ENCODE measurements at regions not wholly inside any gene's neighbourhood (a gene's known extent, or its start where the extent isn't known, plus 50 kb on each side); places are given as distances from the start of the nearest gene placed in this dataset.

DNA sequence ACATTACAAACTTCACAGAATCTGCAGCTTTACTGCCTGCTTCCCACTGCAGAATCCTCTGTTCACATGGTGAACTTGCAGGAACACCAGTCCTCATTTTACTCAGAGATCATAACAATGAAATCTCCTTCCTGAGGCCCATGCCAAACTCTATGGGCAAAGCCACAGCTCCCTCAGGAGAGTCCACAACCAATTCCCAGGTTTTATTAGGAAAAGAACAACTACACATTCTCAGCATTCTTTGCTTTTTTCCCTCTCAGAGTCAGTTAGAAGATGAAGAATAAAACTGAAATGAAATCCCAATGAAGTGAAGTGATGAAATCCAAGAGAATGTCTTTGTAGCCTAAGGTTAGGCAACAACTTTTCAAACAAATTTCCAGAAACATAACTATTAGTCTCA, 233.7 kb downstream of the DSEL start:
- DNase-seq, result no peak

DNA sequence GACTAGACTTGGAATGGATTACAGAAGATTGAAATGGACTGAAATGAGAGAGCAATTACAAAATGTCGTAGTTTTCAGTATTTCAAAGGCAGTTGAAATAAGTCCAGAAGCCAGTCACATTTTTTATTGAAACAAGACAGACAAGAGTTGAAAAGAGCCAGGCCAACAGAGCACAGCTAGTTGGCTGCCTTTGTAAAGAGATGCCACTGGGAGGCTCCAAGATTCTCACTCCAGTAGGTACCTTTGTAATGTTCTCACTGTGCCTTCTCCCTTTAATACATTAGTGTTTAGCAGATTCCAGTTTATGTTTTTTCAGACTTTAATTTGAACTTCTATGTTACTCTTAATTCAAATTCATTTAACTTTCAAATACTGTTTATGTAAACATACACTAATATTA, 234.8 kb downstream of the DSEL start:
- no peak for DNase-seq

DNA sequence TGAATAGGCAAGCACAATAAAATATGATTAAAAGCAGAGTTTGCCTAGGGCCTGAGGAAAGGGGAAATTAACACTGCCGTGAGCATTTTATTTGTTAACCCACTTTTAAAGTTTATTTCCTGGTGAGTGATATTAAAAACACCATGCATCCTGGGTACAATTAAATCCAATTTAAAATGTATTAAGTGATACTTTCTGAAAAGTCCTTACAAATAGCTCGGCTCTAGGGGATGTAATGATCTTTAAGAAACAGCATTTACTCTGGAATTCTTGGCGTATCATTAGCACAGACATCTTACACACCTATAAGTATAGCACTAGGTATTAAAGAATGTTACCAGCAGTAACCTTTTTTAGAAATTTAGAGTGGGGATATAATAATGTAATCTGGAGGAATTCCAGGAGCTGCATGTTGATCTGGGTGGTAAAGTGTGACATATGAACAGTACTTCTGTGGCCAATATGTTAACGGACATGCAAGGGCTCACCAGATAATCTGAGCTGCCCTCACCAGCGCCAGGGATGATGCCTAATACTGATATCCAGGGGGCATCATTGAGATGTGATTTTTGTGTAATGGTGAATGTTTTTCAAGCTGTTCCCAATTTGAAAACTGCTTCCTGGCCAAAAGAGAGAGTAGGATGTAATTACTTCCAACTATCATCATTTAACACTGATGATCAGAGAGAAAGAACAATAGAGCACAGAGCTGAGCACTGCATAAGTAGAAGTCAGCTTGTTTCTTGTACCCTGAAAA, 235.9 kb downstream of the DSEL start:
- DNase-seq, result no peak

DNA sequence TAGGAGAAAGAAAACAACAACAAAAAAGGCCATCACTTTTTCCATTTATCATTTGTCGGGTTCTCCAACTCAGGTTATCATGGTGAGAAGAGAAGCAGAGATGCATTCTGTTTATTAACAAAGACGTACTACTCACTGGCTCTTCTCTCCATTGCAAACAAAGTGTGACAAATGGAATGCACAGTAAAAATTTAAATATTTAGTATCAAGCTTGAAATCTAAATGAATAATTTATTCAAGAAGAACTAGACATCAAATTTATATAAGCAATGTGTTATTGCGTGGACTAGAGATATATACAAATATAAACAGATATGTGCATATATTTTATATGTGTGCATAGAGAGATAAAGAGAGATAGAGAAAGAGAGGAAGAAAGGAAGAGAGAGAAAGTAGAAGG, 236.5 kb downstream of the DSEL start:
- no peak for DNase-seq

DNA sequence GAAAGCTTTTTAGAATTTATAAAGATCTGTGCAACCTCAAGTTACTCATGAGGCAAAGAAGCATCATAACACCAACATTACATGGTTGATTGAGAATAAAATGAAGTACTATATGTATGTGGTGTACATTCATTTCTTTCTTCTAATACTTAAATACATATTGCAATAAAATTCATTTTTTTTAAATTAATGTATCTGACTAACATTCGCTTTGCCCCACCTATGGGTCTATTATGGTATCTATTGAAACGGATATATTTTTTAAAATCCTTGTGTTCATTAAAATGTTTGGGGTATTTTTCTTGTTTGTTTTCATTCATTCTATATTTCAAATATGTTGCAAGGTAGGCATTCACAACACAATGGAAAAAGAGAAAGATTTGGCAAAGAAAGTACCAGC, 237.5 kb downstream of the DSEL start:
- no peak for DNase-seq

DNA sequence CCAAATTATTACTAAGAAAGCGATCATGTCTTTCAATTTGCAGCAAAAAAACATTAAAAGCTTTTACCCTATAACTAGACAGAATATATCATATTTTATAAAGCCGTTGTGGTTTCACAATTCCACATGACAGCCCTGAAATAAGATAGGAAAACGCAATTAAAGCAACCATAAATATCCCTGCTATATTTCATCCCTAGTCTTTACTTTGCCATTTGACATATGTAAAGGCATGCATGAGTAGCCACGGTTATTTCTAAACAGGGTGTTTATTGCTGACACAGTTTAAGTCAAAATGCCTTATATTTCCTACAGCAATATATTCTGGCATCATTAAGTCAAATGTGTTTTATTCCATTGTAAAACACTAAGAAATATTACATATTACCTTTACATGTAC, 239.9 kb downstream of the DSEL start:
- no peak for DNase-seq

DNA sequence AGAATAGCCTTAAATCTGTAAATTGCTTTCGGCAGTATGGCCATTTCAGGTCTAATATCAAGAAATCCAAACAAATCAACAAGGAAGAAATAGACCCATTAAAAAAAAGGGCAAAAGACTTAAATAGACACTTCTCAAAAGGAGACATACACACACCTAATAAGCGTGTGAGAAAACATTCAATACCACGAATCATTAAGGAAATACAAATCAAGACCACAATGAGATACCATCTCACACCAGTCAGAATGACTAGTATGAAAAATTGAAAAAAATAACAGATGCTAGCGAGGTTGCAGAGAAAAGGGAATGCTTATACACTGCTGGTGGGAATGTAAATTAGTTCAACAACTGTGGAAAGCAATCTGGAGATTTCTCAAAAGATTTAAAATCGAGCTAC, 243.2 kb downstream of the DSEL start:
- DNase-seq, result no peak

DNA sequence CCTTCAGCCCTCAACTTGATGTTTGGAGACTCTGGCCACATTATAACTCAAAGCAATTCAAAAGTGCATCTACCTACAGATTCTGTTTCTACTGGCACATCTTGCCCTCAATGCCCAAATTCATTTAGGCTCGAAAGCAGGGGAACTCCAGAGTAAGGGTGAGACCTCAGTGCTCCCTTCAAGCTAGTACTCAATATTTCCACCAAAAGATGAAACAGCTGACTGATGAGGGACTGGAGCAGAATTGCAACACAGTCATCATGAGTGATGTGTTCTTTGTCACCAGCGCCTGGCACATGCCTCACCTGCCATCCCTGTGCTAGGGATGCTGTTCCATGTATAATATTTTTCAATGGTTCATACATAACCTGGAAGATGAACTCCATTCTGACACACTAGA, 247.3 kb downstream of the DSEL start:
- no peak for DNase-seq

DNA sequence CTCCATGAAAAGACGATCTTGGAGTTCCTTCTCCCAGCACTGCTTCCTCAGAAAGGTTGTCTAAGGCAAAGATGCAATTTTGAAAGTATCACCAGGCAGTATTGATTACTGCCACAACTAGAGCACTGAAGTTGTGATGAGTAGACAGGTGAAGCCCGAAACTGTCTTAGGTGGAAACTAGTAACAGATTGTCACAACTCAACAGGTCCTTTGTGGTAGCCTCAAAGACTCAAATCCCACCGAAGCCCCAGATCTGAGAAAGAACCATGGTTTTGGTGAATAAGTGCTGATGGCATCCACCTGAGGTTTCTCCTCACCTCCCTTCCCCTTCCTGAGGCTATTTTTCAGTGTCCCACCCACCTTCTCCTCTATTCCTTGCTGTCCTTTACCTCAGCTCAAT, 248.0 kb downstream of the DSEL start:
- no peak for DNase-seq

DNA sequence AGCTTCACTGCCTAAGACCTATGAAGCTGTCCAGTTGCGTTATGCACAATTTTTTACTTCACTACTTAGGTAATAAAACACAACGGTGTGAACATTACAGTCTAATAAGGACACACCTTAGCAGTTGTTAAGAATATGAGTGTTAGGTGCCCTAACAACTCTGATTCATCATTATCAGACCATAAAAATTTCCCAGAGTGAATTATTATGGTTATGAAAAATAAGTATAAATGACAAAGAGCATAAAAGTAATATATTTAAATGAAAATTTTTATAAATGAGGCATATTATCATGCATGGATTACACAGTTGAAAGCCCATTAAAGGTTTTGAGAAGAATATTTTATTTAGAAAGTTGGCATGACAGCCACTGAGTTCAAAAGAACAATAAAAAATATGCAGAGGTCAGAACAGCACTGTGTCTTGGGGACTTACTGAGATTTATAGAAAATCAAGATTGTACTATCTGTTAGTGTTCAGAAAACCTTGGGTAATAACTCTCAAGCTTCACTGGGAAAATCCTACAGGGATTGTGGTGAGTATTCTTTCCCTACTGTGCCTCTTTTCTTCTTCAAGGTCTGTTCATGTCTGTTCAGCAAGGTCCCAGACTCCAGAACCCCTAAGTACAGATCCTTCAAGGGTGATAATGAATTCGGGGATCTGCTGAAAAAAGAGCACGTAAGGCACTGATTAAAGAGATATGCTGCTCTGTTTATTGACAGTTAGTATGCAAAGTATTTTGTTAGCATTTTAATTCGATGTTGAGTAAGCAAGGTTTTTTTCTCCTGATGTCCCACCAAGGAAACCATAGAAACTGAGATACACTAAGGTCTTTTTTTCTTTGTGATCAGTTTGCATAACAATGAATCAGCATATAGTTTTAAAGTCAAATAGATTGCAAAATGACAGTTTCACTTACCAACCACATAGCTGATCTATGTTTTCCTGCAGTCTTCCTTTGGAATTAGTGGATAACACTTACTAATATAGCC, 250.0 kb downstream of the DSEL start:
- DNase-seq, result no peak

DNA sequence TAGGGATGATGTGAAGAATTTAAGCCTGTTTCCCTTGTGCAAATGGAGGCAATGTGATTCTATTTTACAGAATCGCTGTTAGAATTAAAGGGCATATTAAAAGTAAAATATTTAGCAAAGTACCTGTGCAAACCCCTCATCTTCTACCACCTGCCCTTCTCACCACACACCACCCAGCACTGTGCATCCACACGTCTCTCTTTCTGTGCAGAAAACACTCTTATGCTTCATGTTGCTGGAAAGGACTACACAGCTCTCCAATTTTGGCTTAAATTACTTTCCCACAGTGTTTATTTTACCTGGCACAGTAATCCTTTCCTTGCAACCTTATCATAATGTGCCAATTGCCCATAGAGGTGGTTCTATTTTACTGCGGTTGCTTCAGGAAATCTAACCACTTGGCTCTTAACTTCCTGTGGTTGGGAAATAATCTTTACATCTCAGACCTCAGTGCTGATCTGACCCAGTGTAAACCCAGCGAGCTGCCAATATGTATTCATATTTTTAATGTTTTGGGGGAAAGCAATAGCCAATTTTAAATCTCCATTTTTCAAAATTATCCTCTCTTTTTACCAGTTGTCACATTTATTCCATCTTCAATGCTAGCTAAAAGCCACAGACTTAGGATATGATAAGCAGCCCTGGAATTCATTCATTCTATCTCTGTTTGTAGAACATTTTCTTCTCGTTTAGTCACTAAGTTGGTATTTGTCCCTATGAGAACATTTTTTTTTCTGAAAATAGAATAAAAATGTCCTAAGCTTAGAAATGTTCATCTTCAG, 250.9 kb downstream of the DSEL start:
- no peak for DNase-seq

DNA sequence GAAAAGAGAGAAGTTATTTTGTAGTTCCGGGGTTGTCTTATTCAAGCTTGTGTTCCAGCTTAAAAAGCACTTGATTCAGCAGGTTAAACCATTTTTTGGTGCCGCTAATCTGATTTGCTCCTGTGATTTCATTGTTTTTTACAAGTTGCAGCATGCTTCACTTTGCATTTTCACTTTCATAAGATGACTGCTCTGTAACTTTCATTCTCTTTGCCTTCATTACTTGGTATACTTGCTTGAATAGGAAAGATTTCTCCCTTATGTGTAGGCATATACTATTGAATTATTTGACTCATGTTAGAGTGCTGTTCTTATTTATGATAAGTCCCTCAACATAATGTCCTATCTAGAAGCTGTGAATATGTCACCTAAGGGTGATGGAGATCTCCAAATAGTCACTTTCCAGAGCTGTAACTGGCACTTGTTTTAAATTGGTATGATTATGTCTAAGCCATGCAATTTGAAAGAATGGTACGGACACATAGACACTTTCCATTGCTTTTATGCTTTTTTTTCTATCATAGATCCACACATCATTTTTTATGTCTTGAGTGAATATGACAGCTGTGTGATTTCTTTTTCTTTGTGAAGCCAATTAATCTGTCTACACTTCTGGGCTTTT, 254.5 kb downstream of the DSEL start:
- DNase-seq, result no peak

DNA sequence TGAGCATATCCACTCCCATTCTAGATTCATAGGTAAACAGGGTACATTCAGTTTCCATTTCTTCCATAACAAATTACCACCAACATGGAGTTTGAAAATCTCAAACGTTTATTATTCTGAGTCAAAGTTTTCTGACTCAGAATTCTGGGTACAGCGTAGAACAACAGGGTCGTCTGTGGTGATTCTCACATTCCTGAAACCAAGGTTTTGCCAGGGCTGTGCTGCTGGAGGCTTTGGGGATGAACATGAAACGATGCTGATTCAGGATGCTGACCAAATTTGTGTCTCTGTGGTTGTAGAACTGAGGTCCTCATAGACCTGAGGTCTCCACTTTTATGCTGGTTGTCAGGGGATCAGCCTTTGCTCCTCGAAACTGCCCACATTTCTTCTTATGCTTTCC, 255.7 kb downstream of the DSEL start:
- no peak for DNase-seq

DNA sequence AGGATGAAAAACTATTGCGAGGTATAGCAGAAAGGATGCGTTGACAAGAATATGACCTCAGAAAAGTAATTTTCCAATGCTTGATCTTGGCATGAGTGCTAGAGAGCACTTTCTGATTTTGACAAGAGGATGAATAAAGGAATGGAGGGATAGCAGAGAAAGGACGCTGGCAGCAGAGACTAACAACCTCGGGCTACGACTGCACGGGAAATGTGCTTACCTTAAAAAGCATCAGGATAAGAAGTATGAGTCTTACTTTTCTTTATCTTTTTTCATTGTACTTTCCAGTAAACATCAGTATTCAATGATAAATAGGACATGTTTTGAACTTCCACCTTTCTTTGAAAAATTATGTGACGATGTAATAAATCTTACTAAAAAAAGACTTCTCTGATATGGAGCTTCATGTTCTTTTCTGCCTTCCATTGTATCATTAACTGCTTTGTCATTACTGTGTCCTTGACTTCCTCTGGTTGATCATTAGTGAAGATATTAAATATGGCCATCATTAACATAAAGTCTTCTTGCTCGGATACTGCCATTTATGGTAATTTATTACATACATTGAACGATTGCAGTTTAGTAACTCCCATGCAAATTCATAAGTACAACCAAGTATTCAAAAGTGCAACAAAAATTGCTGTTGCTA, 265.6 kb downstream of the DSEL start:
- DNase-seq, result no peak

DNA sequence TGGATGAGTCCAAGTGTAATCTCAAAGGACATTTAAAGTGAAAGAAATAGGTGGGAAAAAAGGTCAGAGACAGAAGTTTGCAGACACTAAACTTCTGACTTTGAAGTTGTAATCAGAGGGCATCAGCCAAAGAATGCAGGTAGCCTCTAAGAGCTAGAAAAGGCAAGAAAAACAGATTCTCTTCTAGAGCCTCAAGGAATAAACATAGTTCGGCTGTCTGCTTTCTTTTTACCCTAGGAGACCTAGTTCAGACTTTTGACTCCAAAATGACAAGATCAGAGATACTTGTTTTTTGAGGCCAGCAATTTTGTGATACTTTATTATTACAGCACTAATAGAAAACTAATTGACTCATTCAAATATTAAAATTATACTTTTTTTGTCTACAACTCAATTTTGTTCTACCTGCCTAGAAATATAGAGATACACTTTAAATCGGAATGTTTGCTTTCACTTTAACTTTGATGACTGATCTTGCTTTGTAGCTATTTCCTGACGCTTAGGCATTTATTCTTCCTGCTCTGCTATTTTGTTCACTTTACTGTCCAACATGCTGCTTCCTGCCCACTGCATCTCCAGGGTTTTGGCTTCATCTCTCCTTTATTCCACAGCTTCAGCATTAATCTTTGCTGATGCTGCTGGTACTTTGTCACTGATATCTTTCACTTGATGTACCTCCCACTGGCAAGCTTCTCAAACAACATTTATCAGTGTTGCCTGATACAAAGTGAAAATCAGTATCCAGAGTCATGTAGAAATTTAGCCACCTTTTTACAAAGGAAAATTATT, 272.5 kb downstream of the DSEL start:
- DNase-seq, result no peak

DNA sequence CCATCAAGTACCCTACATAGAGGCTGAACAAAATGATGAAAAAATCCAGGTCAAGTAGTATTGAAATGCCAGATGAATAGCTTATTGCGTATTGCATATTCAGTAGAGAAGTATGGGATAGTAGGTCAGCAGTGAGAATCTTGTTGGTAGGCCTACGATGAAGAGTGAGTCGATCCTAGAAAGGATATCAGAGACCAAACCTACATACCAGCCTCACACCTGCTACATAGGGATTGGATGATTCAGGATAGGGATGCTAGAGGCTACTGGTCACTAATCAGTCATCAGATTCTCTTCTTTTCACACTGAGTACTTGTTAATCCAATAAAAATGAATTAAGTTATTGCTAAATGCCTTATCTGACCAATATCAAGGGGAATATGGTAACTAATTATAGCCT, 274.5 kb downstream of the DSEL start:
- DNase-seq, result no peak

DNA sequence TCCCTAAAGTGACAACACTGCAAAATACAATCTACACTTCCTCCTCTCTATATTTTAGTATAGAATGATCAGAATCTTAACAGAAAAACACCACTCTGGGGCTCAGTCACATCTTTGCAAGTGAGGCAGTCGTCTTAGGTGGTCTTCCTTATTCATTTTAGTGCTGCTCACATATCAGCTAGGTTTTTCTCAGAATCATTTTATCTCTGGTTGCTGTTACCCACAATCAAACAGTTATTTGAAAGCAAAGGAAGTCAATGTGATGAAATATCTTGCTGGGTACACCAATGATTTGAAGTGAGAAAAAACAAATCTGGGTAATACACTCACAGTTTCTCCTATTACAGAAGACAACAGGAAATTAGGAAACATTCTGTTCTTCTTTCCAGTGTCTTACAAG, 275.2 kb downstream of the DSEL start:
- no peak for DNase-seq

DNA sequence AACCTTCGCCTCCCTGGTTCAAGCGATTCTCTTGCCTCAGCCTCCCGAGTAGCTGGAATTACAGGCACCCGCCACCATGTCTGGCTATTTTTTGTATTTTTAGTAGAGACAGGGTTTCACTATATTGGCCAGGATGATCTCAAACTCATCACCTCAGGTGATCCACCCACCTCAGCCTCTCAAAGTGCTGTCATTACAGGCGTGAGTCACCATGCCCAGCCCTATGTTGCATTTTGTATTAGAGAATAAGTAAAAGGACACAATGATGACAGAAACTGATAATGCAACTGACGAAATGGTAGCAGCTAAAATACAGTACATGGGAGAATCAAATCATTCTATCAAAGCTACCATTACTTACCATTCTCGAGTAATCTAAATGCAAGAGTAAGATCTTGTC, 276.7 kb downstream of the DSEL start:
- no peak for DNase-seq

DNA sequence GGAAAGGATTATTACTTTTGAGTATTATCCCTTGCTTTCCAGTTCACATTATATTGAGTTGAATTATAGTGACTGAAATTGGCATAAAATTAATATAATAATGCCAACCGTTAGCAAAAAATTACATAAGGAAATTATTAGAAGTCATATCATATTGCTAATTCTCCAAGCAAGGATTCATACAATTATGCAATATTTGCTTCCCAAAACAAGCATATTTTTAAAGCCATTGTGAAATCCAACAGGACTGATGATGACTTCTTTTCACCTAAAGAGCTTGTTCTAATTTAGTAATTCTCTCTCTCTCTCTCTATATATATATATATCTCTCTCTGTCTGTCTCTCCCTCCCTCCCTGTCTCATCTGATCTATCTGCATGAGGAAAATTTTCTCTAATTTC, 283.5 kb downstream of the DSEL start:
- DNase-seq, result no peak

DNA sequence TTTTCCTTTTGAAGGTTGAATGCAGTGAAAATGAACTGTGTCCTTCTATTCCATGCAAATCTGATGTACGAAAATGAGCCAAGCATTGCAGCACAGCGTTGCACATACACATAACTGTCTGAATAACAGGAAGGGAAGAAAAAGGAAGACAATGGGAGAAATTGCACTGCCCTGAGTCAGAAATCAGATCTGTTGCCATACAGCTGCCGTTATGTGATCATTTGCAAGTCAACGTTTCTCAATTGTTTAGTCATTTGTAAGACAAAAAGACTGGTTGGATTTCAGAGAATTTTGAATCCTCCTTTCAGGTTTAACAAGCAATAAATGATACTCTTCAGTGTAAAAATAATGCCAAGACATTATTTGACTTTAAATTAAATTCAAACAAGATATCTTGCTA, 284.1 kb downstream of the DSEL start:
- DNase-seq, result no peak

DNA sequence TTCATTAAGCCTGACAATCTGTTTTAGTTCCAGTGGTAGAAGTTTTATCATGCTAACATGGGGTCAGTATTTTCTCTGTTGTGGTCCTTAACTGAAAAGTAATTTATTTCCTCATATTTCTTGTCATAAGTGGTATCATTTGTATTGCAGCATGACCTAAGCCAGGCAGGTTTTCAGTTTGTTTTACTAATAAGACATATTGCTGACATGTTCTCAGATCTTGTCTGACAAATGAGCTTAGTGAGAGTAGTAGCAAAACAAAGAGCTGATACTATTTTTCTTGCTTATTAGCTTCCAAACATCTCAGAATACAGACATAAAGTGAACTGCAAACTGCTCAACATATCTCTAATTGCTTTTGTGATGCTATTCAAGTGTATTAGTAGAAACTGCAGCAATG, 293.6 kb downstream of the DSEL start:
- DNase-seq, result no peak

DNA sequence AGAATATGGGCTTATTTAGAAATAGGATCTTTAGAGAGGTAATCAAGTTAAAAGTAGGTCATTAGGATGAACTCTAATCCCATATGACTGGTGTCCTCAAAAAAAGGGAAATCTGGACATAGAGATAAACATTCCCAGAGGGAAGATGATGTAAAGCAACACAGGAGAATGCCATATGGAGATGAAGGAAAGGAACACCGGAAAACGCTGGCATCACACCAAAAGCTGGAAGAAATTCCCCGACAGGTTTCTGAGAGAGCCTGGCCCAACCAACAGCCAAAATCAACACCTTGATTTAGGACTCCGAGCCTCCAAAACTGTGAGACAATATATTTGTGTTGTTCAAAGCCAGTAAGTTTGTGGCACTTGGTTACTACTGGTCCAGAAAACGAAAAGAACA, 296.7 kb downstream of the DSEL start:
- DNase-seq, result no peak

Measured in CD4-positive, alpha-beta T cell treated with Interleukin-15 for 1 hour (primary cell).